ENCODE measurements at regions not wholly inside any gene's neighbourhood (a gene's known extent, or its start where the extent isn't known, plus 50 kb on each side); places are given as distances from the start of the nearest gene placed in this dataset.

GRCh38 chr12:25830456-25830855 lies 128.0 kb upstream of the RASSF8 start:
- TF ChIP-seq, protein P1, sequence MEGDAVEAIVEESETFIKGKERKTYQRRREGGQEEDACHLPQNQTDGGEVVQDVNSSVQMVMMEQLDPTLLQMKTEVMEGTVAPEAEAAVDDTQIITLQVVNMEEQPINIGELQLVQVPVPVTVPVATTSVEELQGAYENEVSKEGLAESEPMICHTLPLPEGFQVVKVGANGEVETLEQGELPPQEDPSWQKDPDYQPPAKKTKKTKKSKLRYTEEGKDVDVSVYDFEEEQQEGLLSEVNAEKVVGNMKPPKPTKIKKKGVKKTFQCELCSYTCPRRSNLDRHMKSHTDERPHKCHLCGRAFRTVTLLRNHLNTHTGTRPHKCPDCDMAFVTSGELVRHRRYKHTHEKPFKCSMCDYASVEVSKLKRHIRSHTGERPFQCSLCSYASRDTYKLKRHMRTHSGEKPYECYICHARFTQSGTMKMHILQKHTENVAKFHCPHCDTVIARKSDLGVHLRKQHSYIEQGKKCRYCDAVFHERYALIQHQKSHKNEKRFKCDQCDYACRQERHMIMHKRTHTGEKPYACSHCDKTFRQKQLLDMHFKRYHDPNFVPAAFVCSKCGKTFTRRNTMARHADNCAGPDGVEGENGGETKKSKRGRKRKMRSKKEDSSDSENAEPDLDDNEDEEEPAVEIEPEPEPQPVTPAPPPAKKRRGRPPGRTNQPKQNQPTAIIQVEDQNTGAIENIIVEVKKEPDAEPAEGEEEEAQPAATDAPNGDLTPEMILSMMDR (IDR thresholded peaks at IDR 0.05; ENCODE audit: low read depth, low read length): no peak
- H3K4me3 ChIP-seq (ENCODE audit: low read depth, low read length): no peak overlapping the region

GRCh38 chr12:25833657-25834056 lies 124.8 kb upstream of the RASSF8 start:
- TF ChIP-seq, protein P1 (IDR thresholded peaks at IDR 0.05; ENCODE audit: low read depth, low read length): no peak
- H3K4me3 ChIP-seq (ENCODE audit: low read depth, low read length): no peak overlapping the region

DNA sequence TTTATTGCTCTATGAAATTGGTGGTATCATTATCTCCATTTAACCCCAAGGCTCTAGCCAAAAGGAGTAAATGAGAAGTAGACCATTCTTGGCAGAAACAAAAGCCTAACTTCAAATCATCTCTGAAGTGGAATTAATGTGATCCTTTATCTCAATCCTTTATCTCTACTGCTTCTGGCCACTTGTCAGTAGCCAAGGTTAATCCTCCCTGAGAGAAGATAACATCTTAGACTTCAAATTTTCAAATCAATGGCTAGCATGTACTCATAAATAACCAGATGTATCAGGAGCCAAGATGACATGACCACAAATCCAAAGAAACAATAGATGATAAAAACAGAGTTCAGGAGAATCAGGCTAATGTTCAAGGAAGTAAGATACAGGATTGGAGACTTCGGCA lies 123.1 kb upstream of the RASSF8 start:
- TF ChIP-seq, protein P1 (IDR thresholded peaks at IDR 0.05; ENCODE audit: low read depth, low read length): no peak
- no peak overlapping the region for H3K4me3 ChIP-seq (ENCODE audit: low read depth, low read length)

- TF ChIP-seq, protein P1 (IDR thresholded peaks at IDR 0.05; ENCODE audit: low read depth, low read length): no peak
- H3K4me3 ChIP-seq (ENCODE audit: low read depth, low read length): no peak overlapping the region
These were observed 120.5 kb upstream of the RASSF8 start for GRCh38 chr12:25838007-25838406.

GRCh38 chr12:25839470-25839869 lies 119.0 kb upstream of the RASSF8 start:
- TF ChIP-seq, protein P1 (IDR thresholded peaks at IDR 0.05; ENCODE audit: low read depth, low read length): no peak

GRCh38 chr12:25840678-25841465 lies 117.6 kb upstream of the RASSF8 start:
- TF ChIP-seq, protein P1 (IDR thresholded peaks at IDR 0.05; ENCODE audit: low read depth, low read length): no peak
- H3K4me3 ChIP-seq (ENCODE audit: low read depth, low read length): no peak overlapping the region

More at GRCh38 chr12:25839470-25839869, 119.0 kb upstream of the RASSF8 start:
- no peak overlapping the region for H3K4me3 ChIP-seq (ENCODE audit: low read depth, low read length)

DNA sequence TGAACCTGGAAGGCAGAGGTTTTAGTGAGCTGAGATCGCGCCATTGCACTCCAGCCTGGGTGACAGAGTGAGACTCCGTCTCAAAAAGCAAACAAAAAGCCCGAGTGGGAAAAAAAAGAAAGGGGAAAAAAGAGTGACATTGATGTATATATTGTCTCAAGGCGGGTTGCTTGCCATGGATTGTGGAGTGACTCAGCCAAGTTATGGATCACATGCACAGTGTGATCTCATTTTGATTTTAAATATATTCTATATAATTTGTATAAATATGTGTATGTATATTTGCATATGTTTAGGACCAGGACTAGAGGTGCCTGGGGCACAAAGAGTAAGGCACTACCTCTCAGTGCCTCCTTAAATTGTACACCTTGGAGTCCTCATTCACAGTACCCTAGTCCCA lies 116.2 kb upstream of the RASSF8 start:
- H3K4me3 ChIP-seq (ENCODE audit: low read depth, low read length): no peak overlapping the region
- TF ChIP-seq, protein P1 (IDR thresholded peaks at IDR 0.05; ENCODE audit: low read depth, low read length): no peak
